H9 (cell line): ENCODE measurements at regions not wholly inside any gene's neighbourhood (a gene's known extent, or its start where the extent isn't known, plus 50 kb on each side); places are given as distances from the start of the nearest gene placed in this dataset.

ENCODE experiments used
- DNase-seq: peaks from one replicate; pipeline ENCODE4 v3.0.0-alpha.2; 2017
- H2AFZ ChIP-seq: one replicate; pipeline ENCODE4 v1.6.1; 2013; ENCODE audit warnings: mild to moderate bottlenecking, low read length, control low read depth, moderate library complexity
- H2AK5ac ChIP-seq: 2 replicates; pipeline ENCODE4 v1.6.1; 2013; ENCODE audit warnings: low read length, control low read depth, mixed read lengths; ENCODE audit not compliant: insufficient read length
- H2BK120ac ChIP-seq: one replicate; pipeline ENCODE4 v1.6.1; 2013; ENCODE audit warnings: low read depth, mild to moderate bottlenecking, low read length, control low read depth, inconsistent platforms; ENCODE audit not compliant: poor library complexity, severe bottlenecking
- H2BK12ac ChIP-seq: 2 replicates; pipeline ENCODE4 v1.6.1; 2013; ENCODE audit warnings: low read length, control low read depth, mixed read lengths, low read depth; ENCODE audit not compliant: insufficient read length
- H2BK15ac ChIP-seq: 2 replicates; pipeline ENCODE4 v1.6.1; 2013; ENCODE audit warnings: low read depth, low read length, control low read depth
- H2BK20ac ChIP-seq: one replicate; pipeline ENCODE4 v1.6.1; 2013; ENCODE audit warnings: low read depth, mild to moderate bottlenecking, low read length, control low read depth, inconsistent platforms; ENCODE audit not compliant: poor library complexity, severe bottlenecking
- H2BK5ac ChIP-seq: 2 replicates; pipeline ENCODE4 v1.6.1; 2013; ENCODE audit warnings: low read length, control low read depth, mixed read lengths; ENCODE audit not compliant: insufficient read length
- H3K14ac ChIP-seq: 2 replicates; pipeline ENCODE4 v1.6.1; 2013; ENCODE audit warnings: low read length, control low read depth; ENCODE audit not compliant: insufficient read depth
- H3K18ac ChIP-seq: 2 replicates; pipeline ENCODE4 v1.6.1; 2013; ENCODE audit warnings: low read depth, mild to moderate bottlenecking, mixed read lengths, low read length, control low read depth; ENCODE audit not compliant: insufficient read length
- H3K23ac ChIP-seq: 2 replicates; pipeline ENCODE4 v1.6.1; 2013; ENCODE audit warnings: low read length, control low read depth, mixed read lengths, low read depth; ENCODE audit not compliant: insufficient read length
- H3K23me2 ChIP-seq: 2 replicates; pipeline ENCODE4 v1.6.1; 2013; ENCODE audit warnings: low read depth, mild to moderate bottlenecking, mixed read lengths, low read length, control low read depth; ENCODE audit not compliant: insufficient read length, poor library complexity, severe bottlenecking
- H3K27ac ChIP-seq: 2 replicates; pipeline ENCODE4 v1.5.1; 2013; ENCODE audit warnings: low read length, control low read depth, mixed read lengths, low read depth; ENCODE audit not compliant: insufficient read length
- H3K27me3 ChIP-seq: 2 replicates; pipeline ENCODE4 v1.6.1; 2013; ENCODE audit warnings: low read length, control low read depth, inconsistent platforms; ENCODE audit not compliant: insufficient read depth
- H3K4ac ChIP-seq: 2 replicates; pipeline ENCODE4 v1.6.1; 2013; ENCODE audit warnings: low read depth, mild to moderate bottlenecking, control low read depth, inconsistent platforms, low read length, moderate library complexity
- H3K4me1 ChIP-seq: 2 replicates; pipeline ENCODE4 v1.6.1; 2013; ENCODE audit warnings: low read length, control low read depth, inconsistent platforms; ENCODE audit not compliant: insufficient read depth
- H3K4me2 ChIP-seq: 2 replicates; pipeline ENCODE4 v1.6.1; 2013; ENCODE audit warnings: low read length, control low read depth, mixed read lengths; ENCODE audit not compliant: insufficient read length, insufficient read depth
- H3K56ac ChIP-seq: 2 replicates; pipeline ENCODE4 v1.6.1; 2013; ENCODE audit warnings: low read depth, mild to moderate bottlenecking, mixed read lengths, low read length, control low read depth; ENCODE audit not compliant: insufficient read length
- H3K79me1 ChIP-seq: 2 replicates; pipeline ENCODE4 v1.6.1; 2013; ENCODE audit warnings: low read depth, mild to moderate bottlenecking, moderate library complexity, low read length, control low read depth, inconsistent platforms; ENCODE audit not compliant: insufficient read depth, poor library complexity, severe bottlenecking
- H3K79me2 ChIP-seq: 2 replicates; pipeline ENCODE4 v1.6.1; 2013; ENCODE audit warnings: low read length, control low read depth, inconsistent platforms; ENCODE audit not compliant: insufficient read depth
- H3K9ac ChIP-seq: 2 replicates; pipeline ENCODE4 v1.6.1; 2013; ENCODE audit warnings: low read length, control low read depth, mixed read lengths; ENCODE audit not compliant: insufficient read length; ENCODE audit errors: extremely low read depth
- H3K9me3 ChIP-seq: one replicate; pipeline ENCODE4 v1.6.1; 2013; ENCODE audit warnings: low read depth, low read length, inconsistent platforms; ENCODE audit not compliant: control insufficient read depth
- H3T11ph ChIP-seq: one replicate; pipeline ENCODE4 v1.6.1; 2013; ENCODE audit warnings: mild to moderate bottlenecking, low read length, control low read depth, inconsistent platforms
- H4K20me1 ChIP-seq: one replicate; pipeline ENCODE4 v1.6.1; 2013; ENCODE audit not compliant: control insufficient read depth, insufficient read length, insufficient read depth
- H4K5ac ChIP-seq: 2 replicates; pipeline ENCODE4 v1.6.1; 2013; ENCODE audit warnings: low read depth, mild to moderate bottlenecking, mixed read lengths, low read length, control low read depth; ENCODE audit not compliant: insufficient read length
- H4K8ac ChIP-seq: replicated peaks from 2 replicates; pipeline ENCODE4 v1.6.1; 2013; ENCODE audit warnings: low read length, control low read depth, mixed read lengths, low read depth; ENCODE audit not compliant: insufficient read length
- H4K91ac ChIP-seq: 2 replicates; pipeline ENCODE4 v1.6.1; 2013; ENCODE audit warnings: low read depth, mild to moderate bottlenecking, moderate library complexity, mixed read lengths, low read length, control low read depth; ENCODE audit not compliant: insufficient read length
- H3K27ac Mint-ChIP-seq, 3 experiments: 2 replicates in 2 of 3; 3 replicates in 1 of 3; pipeline ENCODE4 v1.8.0; 2020 to 2021; ENCODE audit warnings: mixed read lengths in 3 of 3, mild to moderate bottlenecking in 1 of 3, moderate library complexity in 1 of 3
- H3K27me3 Mint-ChIP-seq: 2 replicates; pipeline ENCODE4 v1.8.0; 2021; ENCODE audit warnings: low read depth, mild to moderate bottlenecking, moderate library complexity, mixed read lengths
- H3K36me3 Mint-ChIP-seq, 3 experiments: 2 replicates in 2 of 3; 3 replicates in 1 of 3; pipeline ENCODE4 v1.8.0; 2020 to 2021; ENCODE audit warnings: low read depth in 3 of 3, mixed read lengths in 3 of 3; ENCODE audit not compliant: insufficient read depth in 1 of 3
- H3K4me1 Mint-ChIP-seq, 2 experiments: 2 replicates each; pipeline ENCODE4 v1.8.0; 2020; ENCODE audit warnings: mixed read lengths in 2 of 2
- H3K4me3 Mint-ChIP-seq, 2 experiments: 2 replicates in 1 of 2; 3 replicates in 1 of 2; pipeline ENCODE4 v1.8.0; 2020 to 2021; ENCODE audit warnings: mild to moderate bottlenecking in 2 of 2, mixed read lengths in 2 of 2, moderate library complexity in 1 of 2
- H3K9me3 Mint-ChIP-seq, 2 experiments: 2 replicates in 1 of 2; 3 replicates in 1 of 2; pipeline ENCODE4 v1.8.0; 2020; ENCODE audit warnings: mild to moderate bottlenecking in 2 of 2, mixed read lengths in 2 of 2, moderate library complexity in 1 of 2
- CTCF ChIP-seq: fragments of 200-600 bp; sonication (generic); conservative IDR thresholded peaks from 3 replicates; pipeline ENCODE4 v1.8.0; 2021; ENCODE audit warnings: antibody characterized with exemption, mild to moderate bottlenecking
- WGBS: extraction: QIAGEN DNeasy Blood & Tissue Kit; methylation state at CpG from one replicate; pipeline ENCODE4 v1.1.7; 2013; ENCODE audit warnings: missing lambda C conversion rate, low lambda C conversion rate, mixed read lengths; ENCODE audit not compliant: insufficient read length; ENCODE audit errors: extremely low coverage; 5-methylcytosine and 5-hydroxymethylcytosine counted together

GRCh38 chrX:26613956-26614355, 398.0 kb downstream of the MAGEB5 start:
- Histone ChIP-seq H4K20me1 (no peaks in the 10 kb centered on the region), H3K23me2 (no peaks in the 10 kb centered on the region), H2BK15ac (no peak overlapping the region), H2AK5ac (no peak overlapping the region), H3K27ac (no peak overlapping the region), H3K4me2 (no peak overlapping the region), H3T11ph (no peak overlapping the region), H2BK5ac (no peak overlapping the region), H3K18ac (no peak overlapping the region), H3K9ac (no peak overlapping the region), H3K4ac (no peak overlapping the region), H2BK12ac (no peak overlapping the region), H3K14ac (no peak overlapping the region), H2AFZ (no peak overlapping the region), H3K23ac (no peak overlapping the region), H3K56ac (no peak overlapping the region), H3K79me1 (no peaks in the 10 kb centered on the region), H4K5ac (no peak overlapping the region), H3K79me2 (no peaks in the 10 kb centered on the region), H3K27me3 (no peaks in the 10 kb centered on the region), H2BK20ac (no peak overlapping the region), H4K91ac (no peak overlapping the region), H3K9me3 (no peaks in the 10 kb centered on the region), H2BK120ac (no peak overlapping the region), H3K4me1 (no peaks in the 10 kb centered on the region), H4K8ac (no peak overlapping the region)
- TF ChIP-seq CTCF = no peak
- no CpG with 5 or more reads among the region's 2 CpGs for WGBS
- peaks cover 50 to 52% of the 10 kb centered on the region in 2 experiments for H3K9me3 Mint-ChIP-seq
- peaks cover 4 to 7% of the 10 kb centered on the region in 2 experiments; a peak in 3 of 4 replicates for H3K4me1 Mint-ChIP-seq
- H3K36me3 Mint-ChIP-seq = no peaks in the 10 kb centered on the region; a peak in 1 of 7 replicates
- no peak for DNase-seq
- H3K4me3 Mint-ChIP-seq = no peak overlapping the region
- no peaks in the 10 kb centered on the region for H3K27me3 Mint-ChIP-seq
- no peak overlapping the region for H3K27ac Mint-ChIP-seq
